Upper lobe of left lung (tissue), 6 donors: ENCODE measurements at regions not wholly inside any gene's neighbourhood (a gene's known extent, or its start where the extent isn't known, plus 50 kb on each side); places are given as distances from the start of the nearest gene placed in this dataset.

Experiments
- ATAC-seq, 2 donors: fragments of 200-7000 bp; cut with Tn5 transposase; one replicate each; pipeline ENCODE4 v1.9.1; 2022; ENCODE audit warnings: mild to moderate bottlenecking in 2 of 2, moderate library complexity in 2 of 2; ENCODE audit not compliant: low FRiP score in 2 of 2
- DNase-seq, 2 donors: peaks; one replicate each; pipeline ENCODE4 v3.0.0-alpha.2; 2019 to 2020
- H3K27ac ChIP-seq, 4 donors: fragments of 200-600 bp; sonication (generic); one replicate each; pipeline ENCODE4 v1.5.1; 2016 to 2019
- H3K27me3 ChIP-seq, 4 donors: fragments of 200-600 bp; sonication (generic); one replicate each; pipeline ENCODE4 v1.5.1; 2017 to 2019
- H3K36me3 ChIP-seq, 4 donors: fragments of 200-600 bp; sonication (generic); one replicate each; pipeline ENCODE4 v1.5.1; 2016 to 2019
- H3K4me1 ChIP-seq, 4 donors: fragments of 200-600 bp; sonication (generic); one replicate each; pipeline ENCODE4 v1.5.1; 2018 to 2019
- H3K4me3 ChIP-seq, 4 donors: fragments of 200-600 bp; sonication (generic); one replicate each; pipeline ENCODE4 v1.5.1; 2017 to 2019; ENCODE audit warnings: mild to moderate bottlenecking in 2 of 4, moderate library complexity in 1 of 4
- H3K9me3 ChIP-seq, 4 donors: fragments of 200-600 bp; sonication (generic); one replicate each; pipeline ENCODE4 v1.5.1; 2018 to 2019
- EP300 ChIP-seq, 4 donors: sonication (generic); formaldehyde crosslinking; IDR thresholded peaks; one replicate each; pipeline ENCODE4 v1.5.1; 2017; ENCODE audit warnings: antibody characterized with exemption in 4 of 4, control low read depth in 2 of 4
- POLR2A ChIP-seq, 4 donors: fragments of 450-650 bp; IDR thresholded peaks; one replicate each; pipeline ENCODE4 v1.5.1; 2016 to 2017; ENCODE audit warnings: antibody characterized with exemption in 4 of 4, mild to moderate bottlenecking in 2 of 4
- POLR2AphosphoS5 ChIP-seq, 2 donors: sonication (generic); formaldehyde crosslinking; IDR thresholded peaks; one replicate each; pipeline ENCODE4 v1.5.1; 2017; ENCODE audit warnings: antibody characterized with exemption in 2 of 2
- WGBS, 2 donors: methylation state at CpG; one replicate each; pipeline ENCODE4 v1.1.5; 2017 to 2018; 5-methylcytosine and 5-hydroxymethylcytosine counted together
- TF ChIP-seq, protein P1 (sequence below), 6 experiments: fragments of 450-650 bp in 4 of 6; fragments of 200-600 bp in 2 of 6; sonication (generic) in 2 of 6; IDR thresholded peaks; one replicate each; pipeline ENCODE4 v1.5.1; 2016 to 2019; ENCODE audit warnings: antibody characterized with exemption in 6 of 6
- donor health status: DM: no; HTN: no; CAD: no; lungs with moderate emphysema.
- donor health status: DM: no; HTN: yes; CAD: no; lungs with severe emphysema.

- ATAC-seq: no peak
- Histone ChIP-seq H3K9me3 (no peaks in the 10 kb centered on the region), H3K4me1 (no peaks in the 10 kb centered on the region), H3K4me3 (no peak overlapping the region), H3K27ac (no peak overlapping the region), H3K27me3 (no peaks in the 10 kb centered on the region), H3K36me3 (no peaks in the 10 kb centered on the region)
- no peak for DNase-seq
- TF ChIP-seq, protein P1, sequence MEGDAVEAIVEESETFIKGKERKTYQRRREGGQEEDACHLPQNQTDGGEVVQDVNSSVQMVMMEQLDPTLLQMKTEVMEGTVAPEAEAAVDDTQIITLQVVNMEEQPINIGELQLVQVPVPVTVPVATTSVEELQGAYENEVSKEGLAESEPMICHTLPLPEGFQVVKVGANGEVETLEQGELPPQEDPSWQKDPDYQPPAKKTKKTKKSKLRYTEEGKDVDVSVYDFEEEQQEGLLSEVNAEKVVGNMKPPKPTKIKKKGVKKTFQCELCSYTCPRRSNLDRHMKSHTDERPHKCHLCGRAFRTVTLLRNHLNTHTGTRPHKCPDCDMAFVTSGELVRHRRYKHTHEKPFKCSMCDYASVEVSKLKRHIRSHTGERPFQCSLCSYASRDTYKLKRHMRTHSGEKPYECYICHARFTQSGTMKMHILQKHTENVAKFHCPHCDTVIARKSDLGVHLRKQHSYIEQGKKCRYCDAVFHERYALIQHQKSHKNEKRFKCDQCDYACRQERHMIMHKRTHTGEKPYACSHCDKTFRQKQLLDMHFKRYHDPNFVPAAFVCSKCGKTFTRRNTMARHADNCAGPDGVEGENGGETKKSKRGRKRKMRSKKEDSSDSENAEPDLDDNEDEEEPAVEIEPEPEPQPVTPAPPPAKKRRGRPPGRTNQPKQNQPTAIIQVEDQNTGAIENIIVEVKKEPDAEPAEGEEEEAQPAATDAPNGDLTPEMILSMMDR (IDR thresholded peaks at IDR 0.05): no peak
- TF ChIP-seq EP300 (IDR thresholded peaks at IDR 0.05) (no peak), POLR2AphosphoS5 (IDR thresholded peaks at IDR 0.05) (no peak), POLR2A (IDR thresholded peaks at IDR 0.05) (no peak)
Observed at GRCh38 chr1:209073879-209074278, 509.6 kb upstream of the CAMK1G start.

- Histone ChIP-seq H3K27me3 (no peaks in the 10 kb centered on the region), H3K4me3 (no peak overlapping the region), H3K36me3 (no peaks in the 10 kb centered on the region), H3K9me3 (no peaks in the 10 kb centered on the region), H3K27ac (no peak overlapping the region), H3K4me1 (no peaks in the 10 kb centered on the region)
- DNase-seq (no peak), ATAC-seq (no peak)
- TF ChIP-seq EP300 (IDR thresholded peaks at IDR 0.05) (no peak), POLR2A (IDR thresholded peaks at IDR 0.05) (no peak), POLR2AphosphoS5 (IDR thresholded peaks at IDR 0.05) (no peak)
- TF ChIP-seq, protein P1 (IDR thresholded peaks at IDR 0.05): no peak
Observed at GRCh38 chr1:209074575-209075250, 508.8 kb upstream of the CAMK1G start.

GRCh38 chr1:209076688-209077087 is 506.8 kb upstream of the CAMK1G start:
- DNase-seq: no peak
- Histone ChIP-seq H3K4me1 (no peaks in the 10 kb centered on the region), H3K36me3 (no peaks in the 10 kb centered on the region), H3K27me3 (no peaks in the 10 kb centered on the region), H3K27ac (no peak overlapping the region), H3K4me3 (no peak overlapping the region), H3K9me3 (no peaks in the 10 kb centered on the region)
- 93 to 95% methylated on average over 3 of the region's 3 CpGs for WGBS, 2 donors
- no peak for ATAC-seq
- TF ChIP-seq POLR2AphosphoS5 (IDR thresholded peaks at IDR 0.05) (no peak), POLR2A (IDR thresholded peaks at IDR 0.05) (no peak), EP300 (IDR thresholded peaks at IDR 0.05) (no peak)
- TF ChIP-seq, protein P1 (IDR thresholded peaks at IDR 0.05): no peak

DNA sequence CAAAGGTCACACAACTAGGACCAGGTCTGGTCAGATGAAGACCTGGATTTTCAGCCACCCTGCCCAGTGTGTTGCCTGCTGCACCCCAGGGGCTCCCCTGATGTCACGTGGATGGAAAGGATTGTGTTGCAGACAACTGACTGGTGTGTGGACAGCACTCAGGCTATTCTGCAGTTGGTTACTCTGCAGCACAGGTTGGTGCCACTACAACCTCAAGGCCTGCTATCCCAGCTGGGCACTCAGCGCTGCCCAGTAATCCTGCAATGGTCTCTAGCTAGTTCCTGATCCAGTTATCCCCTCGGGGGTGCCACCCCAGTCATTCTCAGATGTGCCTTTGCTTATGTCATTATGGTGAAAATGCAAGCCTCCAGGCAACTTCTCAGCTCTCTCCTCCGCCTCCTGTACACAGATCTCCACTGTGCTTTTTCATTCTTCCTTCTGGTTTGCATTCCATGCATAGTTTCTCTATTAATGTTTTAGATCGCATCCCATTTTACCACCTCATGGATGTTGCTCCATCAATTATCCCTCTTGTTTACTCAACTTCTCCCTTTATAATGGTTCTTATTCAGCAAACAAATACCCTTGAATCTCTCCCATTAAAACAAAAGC is 503.2 kb upstream of the CAMK1G start:
- TF ChIP-seq, protein P1 (IDR thresholded peaks at IDR 0.05): no peak
- TF ChIP-seq EP300 (IDR thresholded peaks at IDR 0.05): no peak
- TF ChIP-seq POLR2A (IDR thresholded peaks at IDR 0.05): no peak
- no peak overlapping the region for H3K4me3 ChIP-seq
- no peaks in the 10 kb centered on the region for H3K4me1 ChIP-seq
- no peaks in the 10 kb centered on the region for H3K36me3 ChIP-seq
- DNase-seq (no peak), ATAC-seq (no peak)
- 60 to 75% methylated on average over 5 of the region's 5 CpGs for WGBS, 2 donors
- H3K9me3 ChIP-seq: no peaks in the 10 kb centered on the region
- H3K27ac ChIP-seq: no peak overlapping the region
- H3K27me3 ChIP-seq: no peaks in the 10 kb centered on the region
